Activated T-cell treated with anti-CD3 and anti-CD28 coated beads, Interleukin-2, amount 50 U/mL, for 24 hours (primary cell): ENCODE measurements at regions not wholly inside any gene's neighbourhood (a gene's known extent, or its start where the extent isn't known, plus 50 kb on each side); places are given as distances from the start of the nearest gene placed in this dataset.
"Not testable (repeated sequence)": the region's sequence is repeated elsewhere in the genome, so short reads cannot be mapped to it uniquely, and the experiment has no call there.

Experiments
- DNase-seq: peaks from one replicate; pipeline ENCODE4 v3.0.0-alpha.2; 2020
- H3K27ac Mint-ChIP-seq: 2 replicates; pipeline ENCODE4 v1.8.0; 2020; ENCODE audit warnings: mild to moderate bottlenecking, mixed read lengths
- H3K27me3 Mint-ChIP-seq: 2 replicates; pipeline ENCODE4 v1.8.0; 2020; ENCODE audit warnings: mixed read lengths
- H3K36me3 Mint-ChIP-seq: 2 replicates; pipeline ENCODE4 v1.8.0; 2020; ENCODE audit warnings: low read depth, mixed read lengths
- H3K4me1 Mint-ChIP-seq: 2 replicates; pipeline ENCODE4 v1.8.0; 2020; ENCODE audit warnings: low read depth, mixed read lengths
- H3K4me3 Mint-ChIP-seq: 2 replicates; pipeline ENCODE4 v1.8.0; 2020; ENCODE audit warnings: mild to moderate bottlenecking, moderate library complexity, mixed read lengths
- H3K9me3 Mint-ChIP-seq: 2 replicates; pipeline ENCODE4 v1.8.0; 2020; ENCODE audit warnings: mixed read lengths

GRCh38 chr15:79682285-79682684, 214.5 kb downstream of the MTHFS start:
- Mint-ChIP-seq H3K9me3 (no peaks in the 10 kb centered on the region), H3K4me1 (peaks cover 3% of the 10 kb centered on the region), H3K4me3 (no peak overlapping the region), H3K36me3 (no peaks in the 10 kb centered on the region), H3K27me3 (peaks cover 32% of the 10 kb centered on the region), H3K27ac (no peak overlapping the region)
- DNase-seq: no peak

GRCh38 chr15:79682851-79683288, 213.9 kb downstream of the MTHFS start:
- Mint-ChIP-seq H3K27ac (no peak overlapping the region), H3K4me3 (no peak overlapping the region), H3K36me3 (no peaks in the 10 kb centered on the region), H3K4me1 (peaks cover 3% of the 10 kb centered on the region), H3K9me3 (no peaks in the 10 kb centered on the region), H3K27me3 (peaks cover 30% of the 10 kb centered on the region)
- DNase-seq: no peak

- no peak for DNase-seq
- Mint-ChIP-seq H3K9me3 (peaks cover 11% of the 10 kb centered on the region), H3K36me3 (no peaks in the 10 kb centered on the region), H3K4me3 (no peak overlapping the region), H3K4me1 (no peaks in the 10 kb centered on the region), H3K27ac (no peak overlapping the region), H3K27me3 (peaks cover 17% of the 10 kb centered on the region)
Observed at GRCh38 chr15:79689030-79689429, 207.8 kb downstream of the MTHFS start.

- H3K9me3 Mint-ChIP-seq: no peaks in the 10 kb centered on the region
- no peak overlapping the region for H3K27ac Mint-ChIP-seq
- DNase-seq: no peak
- no peaks in the 10 kb centered on the region for H3K4me1 Mint-ChIP-seq
- no peak overlapping the region for H3K4me3 Mint-ChIP-seq
- H3K27me3 Mint-ChIP-seq: peaks cover 14% of the 10 kb centered on the region
- no peaks in the 10 kb centered on the region for H3K36me3 Mint-ChIP-seq
Observed at GRCh38 chr15:79700951-79701480, 195.8 kb downstream of the MTHFS start.

- Mint-ChIP-seq H3K27ac (no peak overlapping the region), H3K36me3 (no peaks in the 10 kb centered on the region), H3K27me3 (peaks cover 27% of the 10 kb centered on the region), H3K9me3 (no peaks in the 10 kb centered on the region), H3K4me1 (no peaks in the 10 kb centered on the region), H3K4me3 (no peak overlapping the region)
- no peak for DNase-seq
Observed at GRCh38 chr15:79702621-79703020, 194.2 kb downstream of the MTHFS start.

- no peaks in the 10 kb centered on the region for H3K9me3 Mint-ChIP-seq
- no peak overlapping the region for H3K4me3 Mint-ChIP-seq
- no peaks in the 10 kb centered on the region for H3K36me3 Mint-ChIP-seq
- H3K4me1 Mint-ChIP-seq: no peaks in the 10 kb centered on the region
- H3K27me3 Mint-ChIP-seq: peaks cover 12% of the 10 kb centered on the region
- H3K27ac Mint-ChIP-seq: no peak overlapping the region
- no peak for DNase-seq
Observed at GRCh38 chr15:79721256-79721655, 175.6 kb downstream of the MTHFS start.

- Mint-ChIP-seq H3K9me3 (no peaks in the 10 kb centered on the region), H3K27ac (no peak overlapping the region), H3K27me3 (peaks cover 32% of the 10 kb centered on the region), H3K36me3 (no peaks in the 10 kb centered on the region), H3K4me1 (no peaks in the 10 kb centered on the region), H3K4me3 (no peak overlapping the region)
- no peak for DNase-seq
Observed at GRCh38 chr15:79724312-79724711, 172.5 kb downstream of the MTHFS start.

- Mint-ChIP-seq H3K9me3 (no peaks in the 10 kb centered on the region), H3K4me3 (no peak overlapping the region), H3K4me1 (no peaks in the 10 kb centered on the region), H3K27me3 (peaks cover 37% of the 10 kb centered on the region), H3K36me3 (no peaks in the 10 kb centered on the region), H3K27ac (no peak overlapping the region)
- no peak for DNase-seq
Observed at GRCh38 chr15:79724804-79725203, 172.0 kb downstream of the MTHFS start.

- Mint-ChIP-seq H3K27me3 (peaks cover 40% of the 10 kb centered on the region), H3K9me3 (no peaks in the 10 kb centered on the region), H3K36me3 (no peaks in the 10 kb centered on the region), H3K4me1 (no peaks in the 10 kb centered on the region), H3K27ac (no peak overlapping the region), H3K4me3 (no peak overlapping the region)
- DNase-seq: no peak
Observed at GRCh38 chr15:79728867-79729266, 167.9 kb downstream of the MTHFS start.

GRCh38 chr15:79736435-79737000, 160.3 kb downstream of the MTHFS start:
- Mint-ChIP-seq H3K4me1 (no peaks in the 10 kb centered on the region), H3K36me3 (no peaks in the 10 kb centered on the region), H3K9me3 (no peaks in the 10 kb centered on the region)

GRCh38 chr15:79738143-79738542, 158.7 kb downstream of the MTHFS start:
- H3K4me3 Mint-ChIP-seq: no peak overlapping the region
- no peak for DNase-seq
- H3K36me3 Mint-ChIP-seq: no peaks in the 10 kb centered on the region
- peaks cover 7% of the 10 kb centered on the region for H3K27me3 Mint-ChIP-seq
- H3K27ac Mint-ChIP-seq: no peak overlapping the region
- H3K4me1 Mint-ChIP-seq: no peaks in the 10 kb centered on the region
- no peaks in the 10 kb centered on the region for H3K9me3 Mint-ChIP-seq

More at GRCh38 chr15:79736435-79737000, 160.3 kb downstream of the MTHFS start:
- H3K4me3 Mint-ChIP-seq: no peak overlapping the region
- no peak for DNase-seq
- H3K27me3 Mint-ChIP-seq: peaks cover 12% of the 10 kb centered on the region
- no peak overlapping the region for H3K27ac Mint-ChIP-seq

GRCh38 chr15:79740561-79740960, 156.3 kb downstream of the MTHFS start:
- Mint-ChIP-seq H3K27ac (no peak overlapping the region), H3K4me3 (no peak overlapping the region), H3K4me1 (no peaks in the 10 kb centered on the region), H3K36me3 (no peaks in the 10 kb centered on the region), H3K27me3 (no peaks in the 10 kb centered on the region), H3K9me3 (peaks cover 3% of the 10 kb centered on the region)
- no peak for DNase-seq

GRCh38 chr15:79743032-79743431, 153.8 kb downstream of the MTHFS start:
- H3K9me3 Mint-ChIP-seq: peaks cover 3% of the 10 kb centered on the region
- H3K27ac Mint-ChIP-seq: no peak overlapping the region
- no peak for DNase-seq
- H3K36me3 Mint-ChIP-seq: no peaks in the 10 kb centered on the region
- H3K4me3 Mint-ChIP-seq: no peak overlapping the region
- no peaks in the 10 kb centered on the region for H3K27me3 Mint-ChIP-seq
- no peaks in the 10 kb centered on the region for H3K4me1 Mint-ChIP-seq

- not testable (repeated sequence) for H3K4me3 Mint-ChIP-seq, H3K9me3 Mint-ChIP-seq, H3K4me1 Mint-ChIP-seq, H3K27me3 Mint-ChIP-seq, H3K36me3 Mint-ChIP-seq, DNase-seq
- H3K27ac Mint-ChIP-seq: peak overlapping the region; percentile 50
Observed at GRCh38 chr15:79744485-79744884, 152.3 kb downstream of the MTHFS start.

GRCh38 chr15:79756365-79756764, 140.4 kb downstream of the MTHFS start:
- Mint-ChIP-seq H3K36me3 (no peaks in the 10 kb centered on the region), H3K9me3 (no peaks in the 10 kb centered on the region), H3K27ac (no peak overlapping the region), H3K27me3 (peaks cover 33% of the 10 kb centered on the region), H3K4me1 (no peaks in the 10 kb centered on the region), H3K4me3 (no peak overlapping the region)
- no peak for DNase-seq

GRCh38 chr15:79765081-79765480, 131.7 kb downstream of the MTHFS start:
- H3K4me3 Mint-ChIP-seq: no peak overlapping the region
- peaks cover 8% of the 10 kb centered on the region for H3K9me3 Mint-ChIP-seq
- peaks cover 31% of the 10 kb centered on the region for H3K27me3 Mint-ChIP-seq
- H3K36me3 Mint-ChIP-seq: no peaks in the 10 kb centered on the region
- H3K27ac Mint-ChIP-seq: no peak overlapping the region
- no peak for DNase-seq
- no peaks in the 10 kb centered on the region for H3K4me1 Mint-ChIP-seq
